ENCODE measurements at regions not wholly inside any gene's neighbourhood (a gene's known extent, or its start where the extent isn't known, plus 50 kb on each side); places are given as distances from the start of the nearest gene placed in this dataset.

DNA sequence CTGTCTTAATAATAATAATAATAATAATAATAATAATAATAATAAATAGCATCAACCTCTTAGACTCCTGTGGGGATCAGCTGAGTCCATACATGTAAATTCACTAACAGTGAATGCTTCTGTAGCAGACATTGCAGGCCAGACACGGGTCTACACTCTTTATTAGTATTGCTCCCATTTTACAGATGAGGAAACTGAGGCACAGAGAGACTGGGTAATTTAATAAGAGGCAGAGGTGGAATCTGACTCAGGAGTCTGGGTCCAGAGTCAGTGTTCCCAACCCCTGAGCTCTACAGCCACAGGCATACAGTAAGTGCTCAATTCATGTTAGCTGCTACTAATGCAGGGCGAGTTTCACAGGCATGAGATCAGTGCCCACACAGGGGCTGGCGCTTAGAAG is 123.2 kb upstream of the MAP1LC3B2 start:
- TF ChIP-seq TAF1 (IDR thresholded peaks at IDR 0.05; ENCODE audit: borderline replicate concordance, insufficient read depth, low read length): no peak
- TF ChIP-seq POLR2AphosphoS5 (IDR thresholded peaks at IDR 0.05; ENCODE audit: low read depth, low read length): no peak
- TF ChIP-seq SIN3A (IDR thresholded peaks at IDR 0.05; ENCODE audit: borderline replicate concordance, insufficient read depth, low read length): no peak
- TF ChIP-seq, protein P1, sequence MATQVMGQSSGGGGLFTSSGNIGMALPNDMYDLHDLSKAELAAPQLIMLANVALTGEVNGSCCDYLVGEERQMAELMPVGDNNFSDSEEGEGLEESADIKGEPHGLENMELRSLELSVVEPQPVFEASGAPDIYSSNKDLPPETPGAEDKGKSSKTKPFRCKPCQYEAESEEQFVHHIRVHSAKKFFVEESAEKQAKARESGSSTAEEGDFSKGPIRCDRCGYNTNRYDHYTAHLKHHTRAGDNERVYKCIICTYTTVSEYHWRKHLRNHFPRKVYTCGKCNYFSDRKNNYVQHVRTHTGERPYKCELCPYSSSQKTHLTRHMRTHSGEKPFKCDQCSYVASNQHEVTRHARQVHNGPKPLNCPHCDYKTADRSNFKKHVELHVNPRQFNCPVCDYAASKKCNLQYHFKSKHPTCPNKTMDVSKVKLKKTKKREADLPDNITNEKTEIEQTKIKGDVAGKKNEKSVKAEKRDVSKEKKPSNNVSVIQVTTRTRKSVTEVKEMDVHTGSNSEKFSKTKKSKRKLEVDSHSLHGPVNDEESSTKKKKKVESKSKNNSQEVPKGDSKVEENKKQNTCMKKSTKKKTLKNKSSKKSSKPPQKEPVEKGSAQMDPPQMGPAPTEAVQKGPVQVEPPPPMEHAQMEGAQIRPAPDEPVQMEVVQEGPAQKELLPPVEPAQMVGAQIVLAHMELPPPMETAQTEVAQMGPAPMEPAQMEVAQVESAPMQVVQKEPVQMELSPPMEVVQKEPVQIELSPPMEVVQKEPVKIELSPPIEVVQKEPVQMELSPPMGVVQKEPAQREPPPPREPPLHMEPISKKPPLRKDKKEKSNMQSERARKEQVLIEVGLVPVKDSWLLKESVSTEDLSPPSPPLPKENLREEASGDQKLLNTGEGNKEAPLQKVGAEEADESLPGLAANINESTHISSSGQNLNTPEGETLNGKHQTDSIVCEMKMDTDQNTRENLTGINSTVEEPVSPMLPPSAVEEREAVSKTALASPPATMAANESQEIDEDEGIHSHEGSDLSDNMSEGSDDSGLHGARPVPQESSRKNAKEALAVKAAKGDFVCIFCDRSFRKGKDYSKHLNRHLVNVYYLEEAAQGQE (IDR thresholded peaks at IDR 0.05; ENCODE audit: insufficient read depth in 1 of 2, low read depth in 2 of 2, low read length in 2 of 2): no peak
- no peak for TF ChIP-seq FOXP2 (optimal IDR thresholded peaks at IDR 0.05; ENCODE audit: borderline replicate concordance, extremely low read depth, extremely low read length, insufficient read depth)

GRCh38 chr12:116436561-116437249 is 122.5 kb upstream of the MAP1LC3B2 start:
- no peak for TF ChIP-seq SIN3A (IDR thresholded peaks at IDR 0.05; ENCODE audit: borderline replicate concordance, insufficient read depth, low read length)

GRCh38 chr12:116441292-116441691 is 117.9 kb upstream of the MAP1LC3B2 start:
- TF ChIP-seq, protein P1 (IDR thresholded peaks at IDR 0.05; ENCODE audit: insufficient read depth in 1 of 2, low read depth in 2 of 2, low read length in 2 of 2): no peak
- TF ChIP-seq POLR2AphosphoS5 (IDR thresholded peaks at IDR 0.05; ENCODE audit: low read depth, low read length): no peak
- TF ChIP-seq FOXP2 (optimal IDR thresholded peaks at IDR 0.05; ENCODE audit: borderline replicate concordance, extremely low read depth, extremely low read length, insufficient read depth): no peak
- no peak for TF ChIP-seq TAF1 (IDR thresholded peaks at IDR 0.05; ENCODE audit: borderline replicate concordance, insufficient read depth, low read length)
- TF ChIP-seq SIN3A (IDR thresholded peaks at IDR 0.05; ENCODE audit: borderline replicate concordance, insufficient read depth, low read length): no peak

- TF ChIP-seq POLR2AphosphoS5 (IDR thresholded peaks at IDR 0.05; ENCODE audit: low read depth, low read length) (no peak), SIN3A (IDR thresholded peaks at IDR 0.05; ENCODE audit: borderline replicate concordance, insufficient read depth, low read length) (no peak), FOXP2 (optimal IDR thresholded peaks at IDR 0.05; ENCODE audit: borderline replicate concordance, extremely low read depth, extremely low read length, insufficient read depth) (no peak), TAF1 (IDR thresholded peaks at IDR 0.05; ENCODE audit: borderline replicate concordance, insufficient read depth, low read length) (no peak)
- TF ChIP-seq, protein P1 (IDR thresholded peaks at IDR 0.05; ENCODE audit: insufficient read depth in 1 of 2, low read depth in 2 of 2, low read length in 2 of 2): no peak
Observed at GRCh38 chr12:116442304-116442703, 116.9 kb upstream of the MAP1LC3B2 start.

- TF ChIP-seq POLR2AphosphoS5 (IDR thresholded peaks at IDR 0.05; ENCODE audit: low read depth, low read length) (no peak), TAF1 (IDR thresholded peaks at IDR 0.05; ENCODE audit: borderline replicate concordance, insufficient read depth, low read length) (no peak), FOXP2 (optimal IDR thresholded peaks at IDR 0.05; ENCODE audit: borderline replicate concordance, extremely low read depth, extremely low read length, insufficient read depth) (no peak), SIN3A (IDR thresholded peaks at IDR 0.05; ENCODE audit: borderline replicate concordance, insufficient read depth, low read length) (no peak)
- TF ChIP-seq, protein P1 (IDR thresholded peaks at IDR 0.05; ENCODE audit: insufficient read depth in 1 of 2, low read depth in 2 of 2, low read length in 2 of 2): no peak
Observed at GRCh38 chr12:116442946-116443345, 116.2 kb upstream of the MAP1LC3B2 start.

All from PFSK-1 (cell line).